Activated CD4-positive, alpha-beta memory T cell treated with anti-CD3 and anti-CD28 coated beads for 36 hours (primary cell): ENCODE measurements at regions not wholly inside any gene's neighbourhood (a gene's known extent, or its start where the extent isn't known, plus 50 kb on each side); places are given as distances from the start of the nearest gene placed in this dataset.

ENCODE experiments used
- CTCF ChIA-PET: fragments of 350-600 bp; sonication (Branson Sonifier 250); formaldehyde crosslinking; loops from one replicate; lab custom pipeline; 2021; ENCODE audit warnings: antibody characterized with exemption, inconsistent platforms; lab: Charles Lee
- POLR2A ChIA-PET: fragments of 350-600 bp; sonication (Branson Sonifier 250); formaldehyde crosslinking; loops from one replicate; lab custom pipeline; 2021; ENCODE audit warnings: antibody characterized with exemption; lab: Charles Lee
- DNase-seq: peaks from one replicate; pipeline ENCODE4 v3.0.0-alpha.2; 2020
- H3K27ac Mint-ChIP-seq: one replicate; pipeline ENCODE4 v1.8.0; 2021; ENCODE audit warnings: mixed read lengths
- H3K27me3 Mint-ChIP-seq: one replicate; pipeline ENCODE4 v1.8.0; 2021; ENCODE audit warnings: mixed read lengths
- H3K36me3 Mint-ChIP-seq: one replicate; pipeline ENCODE4 v1.8.0; 2021; ENCODE audit warnings: mixed read lengths
- H3K4me1 Mint-ChIP-seq: one replicate; pipeline ENCODE4 v1.8.0; 2021; ENCODE audit warnings: low read depth, mixed read lengths
- H3K4me3 Mint-ChIP-seq: one replicate; pipeline ENCODE4 v1.8.0; 2021; ENCODE audit warnings: mild to moderate bottlenecking, mixed read lengths
- H3K9me3 Mint-ChIP-seq: one replicate; pipeline ENCODE4 v1.8.0; 2021; ENCODE audit warnings: mixed read lengths
- intact Hi-C: fragments of 100-400 bp; cut with micrococcal nuclease; formaldehyde crosslinking; loops from one replicate; pipeline ENCODE4 v1.15.1; 2023

DNA sequence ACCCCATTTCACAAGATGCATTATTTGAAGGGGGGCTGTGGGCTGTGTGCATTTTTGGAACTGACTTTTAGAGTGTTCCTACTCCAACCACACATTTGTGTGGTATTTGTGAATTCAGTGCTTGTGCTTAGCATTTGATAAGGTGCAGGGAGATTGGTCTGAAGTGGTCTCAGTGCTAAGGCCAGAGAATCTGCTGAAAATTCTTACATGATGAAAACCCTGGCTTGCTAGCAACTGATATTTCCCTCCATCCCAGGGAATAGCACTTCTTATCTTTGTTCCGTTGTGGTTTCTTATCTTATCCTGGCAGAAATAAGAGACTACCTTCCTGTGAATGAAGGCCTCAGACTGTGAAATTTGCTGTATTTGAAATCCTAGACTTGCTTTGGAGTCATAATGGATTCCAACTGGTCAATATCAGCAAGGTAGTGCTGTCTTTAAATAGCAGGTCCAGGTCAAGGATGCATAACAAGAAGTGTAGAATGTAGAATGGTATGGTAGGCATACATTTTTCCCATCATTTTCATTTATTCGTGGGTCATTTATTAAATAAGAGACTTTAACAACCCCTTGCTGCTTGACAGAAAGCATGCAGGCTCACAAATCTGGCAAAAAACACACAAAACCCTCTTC lies 986.9 kb downstream of the REEP3 start:
- H3K27me3 Mint-ChIP-seq = no peaks in the 10 kb centered on the region
- H3K9me3 Mint-ChIP-seq = no peaks in the 10 kb centered on the region
- H3K4me1 Mint-ChIP-seq = no peaks in the 10 kb centered on the region
- no peaks in the 10 kb centered on the region for H3K36me3 Mint-ChIP-seq
- ChIA-PET CTCF (no interaction called here), POLR2A (no interaction called here)
- intact Hi-C loops = no loop called here
- no peak overlapping the region for H3K27ac Mint-ChIP-seq
- no peak for DNase-seq
- no peak overlapping the region for H3K4me3 Mint-ChIP-seq

DNA sequence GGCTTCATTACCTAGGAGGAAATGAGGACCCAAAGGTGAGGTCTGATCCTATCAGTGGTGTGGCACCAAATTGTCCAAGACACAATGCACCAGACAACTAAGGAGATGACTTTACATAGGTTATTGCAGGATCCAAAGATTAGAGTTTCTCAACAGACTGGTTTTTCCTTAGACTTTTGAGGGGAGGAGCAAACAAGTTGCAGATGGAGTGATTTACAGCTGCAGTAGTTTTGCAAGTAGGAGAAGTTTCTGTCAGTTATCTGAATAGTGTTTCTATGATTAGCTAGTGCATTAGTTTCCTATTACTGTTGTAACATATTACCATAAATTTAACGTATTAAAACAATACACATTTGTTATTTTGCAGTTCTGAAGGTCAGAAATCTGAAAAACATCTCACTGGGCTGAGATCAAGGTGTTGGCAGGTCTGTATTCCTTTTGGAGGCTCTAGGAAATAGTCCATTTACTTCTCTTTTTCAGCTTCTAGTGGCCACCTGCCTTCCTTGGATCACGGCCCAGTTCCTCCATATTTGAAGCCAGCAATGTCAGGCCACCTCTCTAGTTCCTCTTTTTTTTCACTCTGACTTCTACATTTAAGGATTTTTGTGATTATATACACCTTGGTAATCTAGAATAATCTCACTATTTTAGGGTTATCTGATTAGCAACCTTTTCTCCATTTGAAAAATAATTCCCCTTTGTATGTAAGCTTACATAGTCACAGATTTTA lies 994.9 kb downstream of the REEP3 start:
- CTCF ChIA-PET = no interaction called here
- no peaks in the 10 kb centered on the region for H3K4me1 Mint-ChIP-seq
- H3K36me3 Mint-ChIP-seq = no peaks in the 10 kb centered on the region
- H3K27ac Mint-ChIP-seq = no peak overlapping the region
- intact Hi-C loops = no loop called here
- POLR2A ChIA-PET = no interaction called here
- DNase-seq = no peak
- peaks cover 5% of the 10 kb centered on the region for H3K9me3 Mint-ChIP-seq
- H3K27me3 Mint-ChIP-seq = no peaks in the 10 kb centered on the region
- no peak overlapping the region for H3K4me3 Mint-ChIP-seq

DNA sequence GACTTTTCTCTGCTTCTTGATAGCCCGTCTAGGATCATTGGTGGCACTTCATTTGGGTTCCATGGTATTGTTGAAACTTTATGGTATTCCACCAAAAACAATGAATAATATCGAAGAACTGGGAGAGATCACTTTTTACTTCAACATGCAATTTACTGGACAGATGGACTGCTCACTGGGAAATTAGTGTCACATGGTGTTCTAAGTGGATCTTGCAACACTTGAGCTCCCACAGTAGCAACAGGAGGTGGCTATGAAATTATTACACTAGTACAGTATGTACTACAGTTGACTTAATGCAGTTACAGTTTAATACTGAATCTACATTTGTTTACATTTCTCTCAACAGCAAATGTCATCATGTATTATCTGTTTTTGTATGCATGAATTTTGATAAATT lies 997.3 kb downstream of the REEP3 start:
- H3K9me3 Mint-ChIP-seq = peaks cover 5% of the 10 kb centered on the region
- H3K27ac Mint-ChIP-seq = no peak overlapping the region
- DNase-seq = no peak
- H3K36me3 Mint-ChIP-seq = no peaks in the 10 kb centered on the region
- ChIA-PET POLR2A (no interaction called here), CTCF (no interaction called here)
- H3K4me3 Mint-ChIP-seq = no peak overlapping the region
- H3K4me1 Mint-ChIP-seq = no peaks in the 10 kb centered on the region
- intact Hi-C loops = no loop called here
- H3K27me3 Mint-ChIP-seq = no peaks in the 10 kb centered on the region

DNA sequence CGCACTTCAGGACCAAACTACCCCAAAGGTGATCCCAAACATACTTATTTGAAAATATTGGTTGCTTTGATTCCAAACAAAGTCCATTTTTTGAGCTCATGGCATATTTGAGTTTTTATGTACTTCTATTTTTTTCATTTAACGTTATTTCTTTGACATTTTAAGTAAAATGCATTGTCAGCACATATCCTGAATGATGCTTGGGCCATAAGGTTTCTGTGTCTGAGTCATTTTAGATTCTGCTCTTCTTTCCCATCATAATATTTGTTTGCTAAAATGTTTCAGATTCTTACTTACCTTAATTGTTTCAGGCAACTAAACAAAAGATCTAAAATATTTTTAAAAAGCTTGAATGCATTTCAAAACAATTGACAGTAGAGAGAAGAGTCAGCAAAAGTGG lies 998.2 kb downstream of the REEP3 start:
- ChIA-PET POLR2A (no interaction called here), CTCF (no interaction called here)
- no peak overlapping the region for H3K4me3 Mint-ChIP-seq
- H3K9me3 Mint-ChIP-seq = peaks cover 5% of the 10 kb centered on the region
- no peaks in the 10 kb centered on the region for H3K27me3 Mint-ChIP-seq
- intact Hi-C loops = no loop called here
- DNase-seq = no peak
- no peaks in the 10 kb centered on the region for H3K36me3 Mint-ChIP-seq
- no peaks in the 10 kb centered on the region for H3K4me1 Mint-ChIP-seq
- H3K27ac Mint-ChIP-seq = no peak overlapping the region

DNA sequence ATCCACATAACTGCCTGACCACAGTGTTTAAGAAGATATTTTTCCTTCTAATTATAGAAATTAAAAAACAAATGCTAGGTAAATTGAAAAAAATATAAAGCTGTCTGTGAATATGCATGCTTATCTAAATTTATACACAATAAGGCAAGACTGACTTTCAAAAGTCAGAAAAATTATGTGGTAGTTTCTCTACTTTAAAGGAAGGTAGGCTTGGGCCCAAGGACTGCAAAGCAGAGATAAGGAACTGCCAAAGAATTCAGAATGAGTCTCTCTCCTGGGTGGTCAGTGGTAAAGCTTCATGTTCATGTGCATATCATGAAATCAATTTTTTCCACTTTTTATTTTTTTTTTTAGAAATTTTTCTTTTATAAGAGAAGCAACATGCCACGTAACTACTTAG lies 998.6 kb downstream of the REEP3 start:
- ChIA-PET CTCF (no interaction called here), POLR2A (no interaction called here)
- no peak for DNase-seq
- Mint-ChIP-seq H3K4me1 (no peaks in the 10 kb centered on the region), H3K27me3 (no peaks in the 10 kb centered on the region), H3K4me3 (no peak overlapping the region), H3K9me3 (peaks cover 5% of the 10 kb centered on the region), H3K36me3 (no peaks in the 10 kb centered on the region), H3K27ac (no peak overlapping the region)
- intact Hi-C loops = no loop called here

DNA sequence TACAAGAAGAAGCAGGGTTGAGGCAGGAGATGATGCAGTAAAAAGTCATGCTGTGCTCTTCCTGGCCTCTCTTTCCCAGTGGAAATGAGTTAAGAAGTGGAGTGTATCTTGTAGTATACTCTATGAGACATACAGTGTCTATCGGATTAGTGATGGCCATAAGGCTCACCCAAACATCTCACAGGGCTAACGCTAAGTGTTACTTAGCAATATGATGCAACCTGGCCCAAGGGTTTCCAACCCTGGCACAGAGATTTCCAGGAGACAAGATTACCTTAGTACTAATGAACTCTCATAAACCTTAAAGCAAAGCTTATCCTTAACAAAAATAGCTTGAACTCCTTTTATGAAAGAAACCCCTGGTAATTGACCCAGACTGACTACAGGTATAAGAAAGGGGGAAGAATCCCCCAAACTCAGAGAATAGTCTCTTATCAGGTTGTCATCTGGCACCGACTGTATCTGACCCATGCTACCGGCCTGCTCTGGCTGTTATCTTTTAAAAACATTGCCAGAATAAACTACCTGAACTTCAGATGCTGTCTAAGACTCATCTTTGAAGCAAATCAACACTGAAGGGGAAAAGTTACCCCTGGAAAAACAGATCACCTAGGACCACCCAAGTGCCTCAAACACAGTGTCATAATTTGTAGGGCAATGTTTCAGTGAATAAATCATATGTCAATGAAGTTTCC lies 1002.0 kb downstream of the REEP3 start:
- no peak overlapping the region for H3K27ac Mint-ChIP-seq
- H3K27me3 Mint-ChIP-seq = no peaks in the 10 kb centered on the region
- ChIA-PET POLR2A (no interaction called here), CTCF (no interaction called here)
- peaks cover 2% of the 10 kb centered on the region for H3K9me3 Mint-ChIP-seq
- no peaks in the 10 kb centered on the region for H3K36me3 Mint-ChIP-seq
- no peaks in the 10 kb centered on the region for H3K4me1 Mint-ChIP-seq
- no peak for DNase-seq
- H3K4me3 Mint-ChIP-seq = no peak overlapping the region
- intact Hi-C loops = no loop called here

DNA sequence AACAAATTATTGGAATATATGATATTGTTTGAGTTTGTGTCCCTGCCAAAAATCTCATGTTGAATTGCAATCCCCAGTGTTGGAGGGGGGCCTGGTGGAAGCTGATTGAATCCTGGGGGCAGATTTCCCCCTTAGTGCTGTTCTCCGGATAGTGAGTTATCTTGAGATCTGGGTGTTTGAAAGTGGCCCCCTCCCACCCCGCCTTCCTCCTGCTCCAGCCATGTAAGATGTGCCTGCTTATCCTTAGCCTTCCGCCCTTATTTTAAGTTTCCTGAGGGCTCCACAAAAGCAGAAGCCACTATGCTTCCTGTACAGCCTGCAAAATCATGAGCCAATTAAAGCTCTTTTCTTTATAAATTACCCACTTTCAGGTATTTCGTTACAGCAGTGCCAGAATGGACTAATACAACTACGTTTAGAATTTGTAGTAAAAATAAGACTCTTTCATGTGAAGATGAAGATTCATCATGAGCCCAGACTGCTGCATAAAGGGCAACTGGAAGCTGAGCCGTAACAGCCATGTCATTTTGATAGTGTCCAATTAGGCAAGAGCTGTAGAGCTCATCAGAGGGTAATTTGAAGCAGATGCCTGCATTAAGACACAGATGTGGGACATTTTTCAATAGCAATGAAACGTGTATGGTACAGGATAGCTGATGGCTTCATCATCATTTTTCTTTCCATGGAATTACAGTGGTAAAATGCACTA lies 1007.2 kb downstream of the REEP3 start:
- Mint-ChIP-seq H3K4me1 (no peaks in the 10 kb centered on the region), H3K9me3 (peaks cover 4% of the 10 kb centered on the region)

DNA sequence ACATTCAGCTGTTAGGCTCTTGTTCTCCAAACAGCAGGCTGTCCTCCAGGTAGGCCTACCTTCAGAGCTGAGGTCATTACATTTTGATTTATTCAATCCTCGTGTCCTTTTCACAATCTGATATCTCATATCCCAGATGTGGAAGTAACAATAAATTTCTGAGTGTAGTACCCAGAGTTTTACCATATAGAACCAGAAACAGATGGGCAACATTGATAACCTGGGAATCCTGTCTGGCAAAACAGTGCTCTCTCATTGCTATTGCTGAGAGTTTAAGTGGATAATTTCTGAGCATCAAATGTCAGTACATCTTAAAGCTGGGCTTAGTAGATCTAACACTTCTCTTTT lies 1007.8 kb downstream of the REEP3 start:
- no peaks in the 10 kb centered on the region for H3K4me1 Mint-ChIP-seq
- peaks cover 4% of the 10 kb centered on the region for H3K9me3 Mint-ChIP-seq

More for the DNA sequence above, 1007.2 kb downstream of the REEP3 start:
- ChIA-PET POLR2A (no interaction called here), CTCF (no interaction called here)
- DNase-seq = no peak
- Mint-ChIP-seq H3K36me3 (no peaks in the 10 kb centered on the region), H3K4me3 (no peak overlapping the region), H3K27ac (no peak overlapping the region), H3K27me3 (no peaks in the 10 kb centered on the region)
- intact Hi-C loops = no loop called here

DNA sequence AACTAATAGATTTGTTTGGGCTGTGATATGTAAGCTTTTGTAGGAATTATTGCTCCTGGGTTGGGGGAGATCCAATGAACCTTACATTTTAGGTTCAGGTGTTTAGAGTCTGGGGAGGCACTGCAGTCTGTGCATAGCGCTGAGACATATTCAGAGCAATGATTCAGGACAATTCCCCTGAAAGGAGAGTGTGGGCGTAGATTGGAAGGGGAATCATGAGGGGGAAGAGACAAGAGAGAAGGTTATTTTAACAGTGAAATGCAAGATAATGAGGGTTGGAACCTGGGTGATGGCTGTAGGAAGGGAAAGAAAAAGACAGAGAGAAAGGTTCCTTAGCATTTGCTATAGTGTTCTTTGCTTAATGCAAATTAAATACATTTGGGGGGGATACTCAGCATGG lies 1013.4 kb downstream of the REEP3 start:
- H3K9me3 Mint-ChIP-seq = no peaks in the 10 kb centered on the region
- ChIA-PET POLR2A (no interaction called here), CTCF (no interaction called here)
- DNase-seq = no peak
- no peaks in the 10 kb centered on the region for H3K4me1 Mint-ChIP-seq
- intact Hi-C loops = no loop called here
- no peak overlapping the region for H3K4me3 Mint-ChIP-seq
- no peaks in the 10 kb centered on the region for H3K27me3 Mint-ChIP-seq
- no peak overlapping the region for H3K27ac Mint-ChIP-seq
- H3K36me3 Mint-ChIP-seq = no peaks in the 10 kb centered on the region

More for the DNA sequence above, 1007.8 kb downstream of the REEP3 start:
- H3K27me3 Mint-ChIP-seq = no peaks in the 10 kb centered on the region
- ChIA-PET CTCF (no interaction called here), POLR2A (no interaction called here)
- H3K4me3 Mint-ChIP-seq = no peak overlapping the region
- H3K36me3 Mint-ChIP-seq = no peaks in the 10 kb centered on the region
- no peak overlapping the region for H3K27ac Mint-ChIP-seq
- intact Hi-C loops = no loop called here
- DNase-seq = no peak

DNA sequence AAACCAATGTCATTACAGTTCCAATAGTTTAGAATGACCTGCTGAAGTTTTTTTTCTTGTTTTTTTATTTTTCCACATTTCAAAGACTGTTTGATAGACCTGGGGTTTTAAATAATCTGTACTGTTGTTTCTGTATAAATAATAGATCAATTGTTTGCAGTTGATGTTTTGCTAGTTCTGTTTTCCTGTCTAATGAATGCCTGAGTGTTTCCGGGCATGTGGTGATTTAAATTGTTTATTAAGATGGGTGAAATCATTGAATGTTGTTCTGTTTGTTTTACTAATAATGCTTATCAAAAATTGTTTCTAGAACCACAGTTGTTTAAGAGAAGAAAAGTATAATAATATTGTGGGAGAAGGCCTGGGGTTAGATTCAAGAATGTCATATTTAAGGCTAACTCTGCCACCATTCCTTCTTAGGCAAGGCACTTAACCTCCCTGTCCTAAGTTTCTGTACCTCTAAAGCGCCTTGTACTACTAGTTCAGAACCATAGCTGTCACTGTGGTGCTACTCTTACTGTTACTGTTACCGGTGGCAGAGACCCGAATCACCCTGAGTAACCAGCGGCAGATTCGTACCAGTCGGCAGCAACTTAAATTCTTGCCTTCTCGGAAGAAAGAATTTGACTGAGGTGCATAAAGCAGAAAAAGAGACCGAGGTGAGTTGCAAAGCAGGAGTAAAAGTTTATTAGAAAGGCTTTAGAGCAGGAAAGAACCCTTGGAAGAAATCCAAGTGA lies 1014.1 kb downstream of the REEP3 start:
- CTCF ChIA-PET = no interaction called here
- H3K4me3 Mint-ChIP-seq = no peak overlapping the region
- H3K27ac Mint-ChIP-seq = no peak overlapping the region
- no peaks in the 10 kb centered on the region for H3K4me1 Mint-ChIP-seq
- intact Hi-C loops = no loop called here
- DNase-seq = no peak
- no peaks in the 10 kb centered on the region for H3K9me3 Mint-ChIP-seq
- POLR2A ChIA-PET = no interaction called here
- no peaks in the 10 kb centered on the region for H3K36me3 Mint-ChIP-seq
- H3K27me3 Mint-ChIP-seq = no peaks in the 10 kb centered on the region

DNA sequence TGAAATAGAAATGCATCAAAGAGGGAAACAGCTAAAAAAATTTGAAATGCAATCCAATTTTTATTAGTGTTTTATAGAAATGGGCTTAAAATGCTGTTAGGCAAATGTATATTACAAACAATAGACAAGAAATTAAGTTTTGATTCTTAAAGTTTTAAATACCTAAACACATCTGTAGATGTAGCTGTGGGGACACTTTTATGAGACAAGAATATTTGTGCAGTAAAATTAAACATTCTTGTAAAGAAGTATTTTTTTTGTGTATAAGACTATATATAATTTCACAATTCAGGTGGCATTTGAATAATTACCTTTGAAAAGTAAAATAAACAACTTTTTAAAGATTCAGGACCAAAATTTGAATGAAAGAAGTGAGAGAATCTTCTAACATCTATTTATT lies 1015.9 kb downstream of the REEP3 start:
- CTCF ChIA-PET = no interaction called here
- Mint-ChIP-seq H3K4me3 (no peak overlapping the region), H3K9me3 (no peaks in the 10 kb centered on the region), H3K27ac (no peak overlapping the region), H3K36me3 (no peaks in the 10 kb centered on the region), H3K27me3 (no peaks in the 10 kb centered on the region), H3K4me1 (no peaks in the 10 kb centered on the region)
- no peak for DNase-seq
- POLR2A ChIA-PET = no interaction called here
- intact Hi-C loops = no loop called here

DNA sequence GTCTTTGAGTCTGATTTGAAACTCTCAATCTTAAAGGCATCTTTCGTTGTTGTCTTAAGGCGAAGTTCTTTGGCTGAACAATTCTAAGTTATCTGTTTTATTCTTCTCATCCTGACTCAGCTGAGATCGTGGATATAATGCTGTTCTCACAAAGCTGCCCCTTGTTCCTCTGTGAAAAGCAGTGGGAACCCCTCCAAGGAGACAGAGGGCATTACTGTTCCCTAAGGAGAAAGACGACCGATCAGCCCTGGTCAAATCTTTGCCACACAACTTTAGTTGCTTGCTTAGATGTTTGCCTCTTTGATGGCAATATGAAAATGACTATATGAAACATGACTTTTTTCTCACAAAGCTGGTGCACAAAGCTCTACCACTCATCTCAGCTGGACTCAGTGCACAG lies 1016.7 kb downstream of the REEP3 start:
- no peaks in the 10 kb centered on the region for H3K9me3 Mint-ChIP-seq
- no peaks in the 10 kb centered on the region for H3K36me3 Mint-ChIP-seq
- no peaks in the 10 kb centered on the region for H3K4me1 Mint-ChIP-seq
- POLR2A ChIA-PET = no interaction called here
- no peak overlapping the region for H3K27ac Mint-ChIP-seq
- intact Hi-C loops = no loop called here
- H3K27me3 Mint-ChIP-seq = no peaks in the 10 kb centered on the region
- no peak overlapping the region for H3K4me3 Mint-ChIP-seq
- CTCF ChIA-PET = no interaction called here
- no peak for DNase-seq
